HG02981 (cell line): ENCODE measurements at regions not wholly inside any gene's neighbourhood (a gene's known extent, or its start where the extent isn't known, plus 50 kb on each side); places are given as distances from the start of the nearest gene placed in this dataset.
"Not testable (repeated sequence)": the region's sequence is repeated elsewhere in the genome, so short reads cannot be mapped to it uniquely, and the experiment has no call there.

Experiments
- ATAC-seq: cut with Tn5 transposase; IDR thresholded peaks from one replicate; pipeline ENCODE4 v1.9.1; 2021; ENCODE audit warnings: mild to moderate bottlenecking, moderate library complexity; ENCODE audit not compliant: unreplicated experiment

- no peak for ATAC-seq
Observed at GRCh38 chr12:73460212-73460611, 1077.4 kb upstream of the ATXN7L3B start.

GRCh38 chr12:73465106-73465505 is 1072.5 kb upstream of the ATXN7L3B start:
- ATAC-seq, result no peak

GRCh38 chr12:73486256-73486655 is 1051.4 kb upstream of the ATXN7L3B start:
- no peak for ATAC-seq

- ATAC-seq, result no peak
Observed at GRCh38 chr12:73506611-73507010, 1031.0 kb upstream of the ATXN7L3B start.

GRCh38 chr12:73514672-73515071 is 1023.0 kb upstream of the ATXN7L3B start:
- no peak for ATAC-seq

- no peak for ATAC-seq
Observed at GRCh38 chr12:73517859-73518258, 1019.8 kb upstream of the ATXN7L3B start.

GRCh38 chr12:73529231-73529630 is 1008.4 kb upstream of the ATXN7L3B start:
- no peak for ATAC-seq

GRCh38 chr12:73529954-73530353 is 1007.7 kb upstream of the ATXN7L3B start:
- no peak for ATAC-seq

GRCh38 chr12:73531752-73532151 is 1005.9 kb upstream of the ATXN7L3B start:
- peak; percentile 59 for ATAC-seq

GRCh38 chr12:73547421-73547820 is 990.2 kb upstream of the ATXN7L3B start:
- ATAC-seq, result no peak

- no peak for ATAC-seq
Observed at GRCh38 chr12:73585136-73585535, 952.5 kb upstream of the ATXN7L3B start.

GRCh38 chr12:73589220-73589619 is 948.4 kb upstream of the ATXN7L3B start:
- ATAC-seq, result no peak

- ATAC-seq, result no peak
Observed at GRCh38 chr12:73598626-73599025, 939.0 kb upstream of the ATXN7L3B start.

- ATAC-seq, result peak; percentile 44
Observed at GRCh38 chr12:73599268-73599667, 938.4 kb upstream of the ATXN7L3B start.

GRCh38 chr12:73605925-73606324 is 931.7 kb upstream of the ATXN7L3B start:
- ATAC-seq, result not testable (repeated sequence)

GRCh38 chr12:73612551-73612950 is 925.1 kb upstream of the ATXN7L3B start:
- no peak for ATAC-seq

- no peak for ATAC-seq
Observed at GRCh38 chr12:73623421-73623820, 914.2 kb upstream of the ATXN7L3B start.

GRCh38 chr12:73625226-73625625 is 912.4 kb upstream of the ATXN7L3B start:
- no peak for ATAC-seq

- no peak for ATAC-seq
Observed at GRCh38 chr12:73629171-73629570, 908.5 kb upstream of the ATXN7L3B start.

GRCh38 chr12:73629893-73630831 is 907.5 kb upstream of the ATXN7L3B start:
- ATAC-seq, result no peak

- ATAC-seq, result no peak
Observed at GRCh38 chr12:73632191-73632590, 905.4 kb upstream of the ATXN7L3B start.

GRCh38 chr12:73632661-73633060 is 905.0 kb upstream of the ATXN7L3B start:
- no peak for ATAC-seq

- not testable (repeated sequence) for ATAC-seq
Observed at GRCh38 chr12:73639397-73639796, 898.2 kb upstream of the ATXN7L3B start.
